ENCODE measurements at regions not wholly inside any gene's neighbourhood (a gene's known extent, or its start where the extent isn't known, plus 50 kb on each side); places are given as distances from the start of the nearest gene placed in this dataset.

DNA sequence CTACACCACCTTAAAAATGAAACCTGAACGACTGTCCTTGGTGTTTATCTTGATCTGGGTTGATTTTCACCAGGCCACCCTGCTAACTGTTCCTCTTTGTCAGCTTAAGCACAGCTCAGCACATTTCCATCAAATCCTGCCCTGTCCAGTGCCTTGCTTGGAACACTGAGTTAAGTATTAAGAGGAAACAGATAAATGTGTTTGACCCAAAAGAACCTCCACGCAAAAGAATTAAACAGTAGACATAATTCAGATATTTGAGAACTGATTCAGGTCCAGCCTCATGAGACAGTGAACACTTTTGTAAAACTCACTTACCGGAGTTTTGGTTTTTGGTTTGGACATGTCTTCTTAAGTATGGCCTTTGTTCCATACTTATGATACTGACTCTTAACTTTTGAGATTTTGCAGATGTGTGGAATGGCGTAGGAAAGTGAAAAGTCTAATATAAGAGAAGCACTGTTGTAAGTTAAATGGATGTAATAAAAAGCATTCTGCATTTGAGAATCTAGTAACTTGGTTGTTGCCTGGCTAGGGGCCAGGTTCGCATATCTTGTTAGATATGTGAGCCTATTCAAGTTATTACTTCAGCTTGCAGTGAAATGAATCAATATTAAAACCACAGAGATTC is 88.9 kb upstream of the SERPINE2 start:
- Histone ChIP-seq H3K36me3 (ENCODE audit: control insufficient read depth in 2 of 4, insufficient read depth in 4 of 4, low read length in 3 of 4) (no peaks in the 10 kb centered on the region), H4K5ac (ENCODE audit: insufficient read length, low read depth, low read length) (no peak overlapping the region), H2BK5ac (ENCODE audit: low read depth, low read length) (no peak overlapping the region), H4K8ac (ENCODE audit: extremely low read depth, insufficient read depth, low read length) (no peak overlapping the region), H3K23me2 (ENCODE audit: low read depth, low read length) (no peaks in the 10 kb centered on the region), H2AFZ (ENCODE audit: low read length) (no peak overlapping the region), H3K4ac (replicated peaks; ENCODE audit: insufficient read length, low read depth, low read length) (no peak overlapping the region), H3K4me2 (ENCODE audit: insufficient read depth in 1 of 2, low read depth in 2 of 2, low read length in 2 of 2) (no peak overlapping the region), H3K14ac (ENCODE audit: insufficient read length) (no peak overlapping the region), H3K23ac (ENCODE audit: insufficient read length) (no peak overlapping the region), H3K27me3 (replicated peaks in 1 of 4; ENCODE audit: control insufficient read depth in 3 of 4, extremely low read depth in 1 of 4, insufficient read depth in 3 of 4, low read length in 3 of 4) (no peaks in the 10 kb centered on the region), H3K79me1 (ENCODE audit: low read depth, low read length) (no peaks in the 10 kb centered on the region), H3K4me1 (replicated peaks in 1 of 4; ENCODE audit: control insufficient read depth in 3 of 4, insufficient read depth in 4 of 4, low read length in 3 of 4) (no peaks in the 10 kb centered on the region), H2BK120ac (replicated peaks; ENCODE audit: low read depth, low read length) (no peak overlapping the region), H3K18ac (ENCODE audit: extremely low read depth, low read length) (no peak overlapping the region), H3K79me2 (ENCODE audit: control insufficient read depth in 1 of 2, insufficient read depth in 2 of 2, low read length in 2 of 2) (no peaks in the 10 kb centered on the region), H3K9ac (replicated peaks in 1 of 4; ENCODE audit: extremely low read depth in 1 of 4, low read depth in 3 of 4, low read length in 3 of 4) (no peak overlapping the region), H3K9me3 (ENCODE audit: insufficient read depth in 2 of 2, low read depth in 1 of 2, low read length in 1 of 2) (no peaks in the 10 kb centered on the region), H4K20me1 (replicated peaks in 1 of 2; ENCODE audit: control insufficient read depth in 1 of 2, insufficient read depth in 2 of 2, low read length in 2 of 2) (no peaks in the 10 kb centered on the region), H3K56ac (replicated peaks; ENCODE audit: insufficient read length, low read depth, low read length) (no peak overlapping the region), H3K4me3 (ENCODE audit: extremely low read depth in 1 of 4, insufficient read depth in 2 of 4, low read depth in 3 of 4, low read length in 4 of 4) (no peak overlapping the region), H3K27ac (ENCODE audit: low read depth, low read length) (no peak overlapping the region), H4K91ac (replicated peaks; ENCODE audit: insufficient read length, low read length) (no peak overlapping the region), H2BK12ac (ENCODE audit: low read depth, low read length) (no peak overlapping the region), H2BK15ac (ENCODE audit: low read length) (no peak overlapping the region), H2BK20ac (ENCODE audit: low read length) (no peak overlapping the region), H2AK5ac (ENCODE audit: low read depth, low read length) (no peak overlapping the region)
- POLR2A ChIA-PET (ENCODE audit: partially characterized antibody), result no interaction called here
- no peak for TF ChIP-seq HDAC6 (IDR thresholded peaks at IDR 0.05; ENCODE audit: low read depth, low read length)
- TF ChIP-seq ASH2L (IDR thresholded peaks at IDR 0.05; ENCODE audit: low read length), result no peak
- TF ChIP-seq, protein P1, sequence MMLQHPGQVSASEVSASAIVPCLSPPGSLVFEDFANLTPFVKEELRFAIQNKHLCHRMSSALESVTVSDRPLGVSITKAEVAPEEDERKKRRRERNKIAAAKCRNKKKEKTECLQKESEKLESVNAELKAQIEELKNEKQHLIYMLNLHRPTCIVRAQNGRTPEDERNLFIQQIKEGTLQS (IDR thresholded peaks at IDR 0.05; ENCODE audit: insufficient read depth, low read depth, low read length), result no peak
- TF ChIP-seq TAF7 (optimal IDR thresholded peaks at IDR 0.05; ENCODE audit: borderline replicate concordance, low read depth, low read length), result no peak
- TF ChIP-seq BRCA1 (IDR thresholded peaks at IDR 0.05; ENCODE audit: low read depth, low read length), result no peak
- no peak for TF ChIP-seq RNF2 (IDR thresholded peaks at IDR 0.05; ENCODE audit: borderline replicate concordance, low read depth, low read length, missing control alignments, poor library complexity, severe bottlenecking)
- TF ChIP-seq SUZ12 (IDR thresholded peaks at IDR 0.05; ENCODE audit: low read length), result no peak
- no peak for TF ChIP-seq BCL11A (IDR thresholded peaks at IDR 0.05; ENCODE audit: low read depth in 2 of 2, low read length in 2 of 2)
- TF ChIP-seq MAFK (IDR thresholded peaks at IDR 0.05; ENCODE audit: low read depth, low read length), result no peak
- TF ChIP-seq SP1 (IDR thresholded peaks at IDR 0.05; ENCODE audit: low read depth, low read length), result no peak
- no peak for TF ChIP-seq CBX5 (IDR thresholded peaks at IDR 0.05; ENCODE audit: low read depth, low read length)
- WGBS, 2 experiments (ENCODE audit: extremely low coverage in 1 of 2, insufficient coverage in 1 of 2, insufficient read length in 1 of 2, insufficient replicate concordance in 2 of 2, low coverage in 1 of 2, low lambda C conversion rate in 2 of 2, missing lambda C conversion rate in 1 of 2), result 71% methylated on average over 5 of the region's 5 CpGs; no CpG with 5 or more reads in 1 of the 2 experiments
- FAIRE-seq (no peak), DNase-seq (ENCODE audit: low read depth in 1 of 2, low spot score in 2 of 2) (no peak)
- CTCF ChIA-PET (ENCODE audit: partially characterized antibody), result no interaction called here
